H9 (cell line): ENCODE measurements at regions not wholly inside any gene's neighbourhood (a gene's known extent, or its start where the extent isn't known, plus 50 kb on each side); places are given as distances from the start of the nearest gene placed in this dataset.
A peak's percentile ranks its signal among the peaks of the same experiment; 100 is the strongest.

Experiments used
- DNase-seq: peaks from one replicate; pipeline ENCODE4 v3.0.0-alpha.2; 2017
- H2AFZ ChIP-seq: one replicate; pipeline ENCODE4 v1.6.1; 2013; ENCODE audit warnings: mild to moderate bottlenecking, low read length, control low read depth, moderate library complexity
- H2AK5ac ChIP-seq: 2 replicates; pipeline ENCODE4 v1.6.1; 2013; ENCODE audit warnings: low read length, control low read depth, mixed read lengths; ENCODE audit not compliant: insufficient read length
- H2BK120ac ChIP-seq: one replicate; pipeline ENCODE4 v1.6.1; 2013; ENCODE audit warnings: low read depth, mild to moderate bottlenecking, low read length, control low read depth, inconsistent platforms; ENCODE audit not compliant: poor library complexity, severe bottlenecking
- H2BK12ac ChIP-seq: 2 replicates; pipeline ENCODE4 v1.6.1; 2013; ENCODE audit warnings: low read length, control low read depth, mixed read lengths, low read depth; ENCODE audit not compliant: insufficient read length
- H2BK15ac ChIP-seq: 2 replicates; pipeline ENCODE4 v1.6.1; 2013; ENCODE audit warnings: low read depth, low read length, control low read depth
- H2BK20ac ChIP-seq: one replicate; pipeline ENCODE4 v1.6.1; 2013; ENCODE audit warnings: low read depth, mild to moderate bottlenecking, low read length, control low read depth, inconsistent platforms; ENCODE audit not compliant: poor library complexity, severe bottlenecking
- H2BK5ac ChIP-seq: 2 replicates; pipeline ENCODE4 v1.6.1; 2013; ENCODE audit warnings: low read length, control low read depth, mixed read lengths; ENCODE audit not compliant: insufficient read length
- H3K14ac ChIP-seq: 2 replicates; pipeline ENCODE4 v1.6.1; 2013; ENCODE audit warnings: low read length, control low read depth; ENCODE audit not compliant: insufficient read depth
- H3K18ac ChIP-seq: 2 replicates; pipeline ENCODE4 v1.6.1; 2013; ENCODE audit warnings: low read depth, mild to moderate bottlenecking, mixed read lengths, low read length, control low read depth; ENCODE audit not compliant: insufficient read length
- H3K23ac ChIP-seq: 2 replicates; pipeline ENCODE4 v1.6.1; 2013; ENCODE audit warnings: low read length, control low read depth, mixed read lengths, low read depth; ENCODE audit not compliant: insufficient read length
- H3K23me2 ChIP-seq: 2 replicates; pipeline ENCODE4 v1.6.1; 2013; ENCODE audit warnings: low read depth, mild to moderate bottlenecking, mixed read lengths, low read length, control low read depth; ENCODE audit not compliant: insufficient read length, poor library complexity, severe bottlenecking
- H3K27ac ChIP-seq: 2 replicates; pipeline ENCODE4 v1.5.1; 2013; ENCODE audit warnings: low read length, control low read depth, mixed read lengths, low read depth; ENCODE audit not compliant: insufficient read length
- H3K27me3 ChIP-seq: 2 replicates; pipeline ENCODE4 v1.6.1; 2013; ENCODE audit warnings: low read length, control low read depth, inconsistent platforms; ENCODE audit not compliant: insufficient read depth
- H3K4ac ChIP-seq: 2 replicates; pipeline ENCODE4 v1.6.1; 2013; ENCODE audit warnings: low read depth, mild to moderate bottlenecking, control low read depth, inconsistent platforms, low read length, moderate library complexity
- H3K4me1 ChIP-seq: 2 replicates; pipeline ENCODE4 v1.6.1; 2013; ENCODE audit warnings: low read length, control low read depth, inconsistent platforms; ENCODE audit not compliant: insufficient read depth
- H3K4me2 ChIP-seq: 2 replicates; pipeline ENCODE4 v1.6.1; 2013; ENCODE audit warnings: low read length, control low read depth, mixed read lengths; ENCODE audit not compliant: insufficient read length, insufficient read depth
- H3K56ac ChIP-seq: 2 replicates; pipeline ENCODE4 v1.6.1; 2013; ENCODE audit warnings: low read depth, mild to moderate bottlenecking, mixed read lengths, low read length, control low read depth; ENCODE audit not compliant: insufficient read length
- H3K79me1 ChIP-seq: 2 replicates; pipeline ENCODE4 v1.6.1; 2013; ENCODE audit warnings: low read depth, mild to moderate bottlenecking, moderate library complexity, low read length, control low read depth, inconsistent platforms; ENCODE audit not compliant: insufficient read depth, poor library complexity, severe bottlenecking
- H3K79me2 ChIP-seq: 2 replicates; pipeline ENCODE4 v1.6.1; 2013; ENCODE audit warnings: low read length, control low read depth, inconsistent platforms; ENCODE audit not compliant: insufficient read depth
- H3K9ac ChIP-seq: 2 replicates; pipeline ENCODE4 v1.6.1; 2013; ENCODE audit warnings: low read length, control low read depth, mixed read lengths; ENCODE audit not compliant: insufficient read length; ENCODE audit errors: extremely low read depth
- H3K9me3 ChIP-seq: one replicate; pipeline ENCODE4 v1.6.1; 2013; ENCODE audit warnings: low read depth, low read length, inconsistent platforms; ENCODE audit not compliant: control insufficient read depth
- H3T11ph ChIP-seq: one replicate; pipeline ENCODE4 v1.6.1; 2013; ENCODE audit warnings: mild to moderate bottlenecking, low read length, control low read depth, inconsistent platforms
- H4K20me1 ChIP-seq: one replicate; pipeline ENCODE4 v1.6.1; 2013; ENCODE audit not compliant: control insufficient read depth, insufficient read length, insufficient read depth
- H4K5ac ChIP-seq: 2 replicates; pipeline ENCODE4 v1.6.1; 2013; ENCODE audit warnings: low read depth, mild to moderate bottlenecking, mixed read lengths, low read length, control low read depth; ENCODE audit not compliant: insufficient read length
- H4K8ac ChIP-seq: replicated peaks from 2 replicates; pipeline ENCODE4 v1.6.1; 2013; ENCODE audit warnings: low read length, control low read depth, mixed read lengths, low read depth; ENCODE audit not compliant: insufficient read length
- H4K91ac ChIP-seq: 2 replicates; pipeline ENCODE4 v1.6.1; 2013; ENCODE audit warnings: low read depth, mild to moderate bottlenecking, moderate library complexity, mixed read lengths, low read length, control low read depth; ENCODE audit not compliant: insufficient read length
- H3K27ac Mint-ChIP-seq, 3 experiments: 2 replicates in 2 of 3; 3 replicates in 1 of 3; pipeline ENCODE4 v1.8.0; 2020 to 2021; ENCODE audit warnings: mixed read lengths in 3 of 3, mild to moderate bottlenecking in 1 of 3, moderate library complexity in 1 of 3
- H3K27me3 Mint-ChIP-seq: 2 replicates; pipeline ENCODE4 v1.8.0; 2021; ENCODE audit warnings: low read depth, mild to moderate bottlenecking, moderate library complexity, mixed read lengths
- H3K36me3 Mint-ChIP-seq, 3 experiments: 2 replicates in 2 of 3; 3 replicates in 1 of 3; pipeline ENCODE4 v1.8.0; 2020 to 2021; ENCODE audit warnings: low read depth in 3 of 3, mixed read lengths in 3 of 3; ENCODE audit not compliant: insufficient read depth in 1 of 3
- H3K4me1 Mint-ChIP-seq, 2 experiments: 2 replicates each; pipeline ENCODE4 v1.8.0; 2020; ENCODE audit warnings: mixed read lengths in 2 of 2
- H3K4me3 Mint-ChIP-seq, 2 experiments: 2 replicates in 1 of 2; 3 replicates in 1 of 2; pipeline ENCODE4 v1.8.0; 2020 to 2021; ENCODE audit warnings: mild to moderate bottlenecking in 2 of 2, mixed read lengths in 2 of 2, moderate library complexity in 1 of 2
- H3K9me3 Mint-ChIP-seq, 2 experiments: 2 replicates in 1 of 2; 3 replicates in 1 of 2; pipeline ENCODE4 v1.8.0; 2020; ENCODE audit warnings: mild to moderate bottlenecking in 2 of 2, mixed read lengths in 2 of 2, moderate library complexity in 1 of 2
- CTCF ChIP-seq: fragments of 200-600 bp; sonication (generic); conservative IDR thresholded peaks from 3 replicates; pipeline ENCODE4 v1.8.0; 2021; ENCODE audit warnings: antibody characterized with exemption, mild to moderate bottlenecking
- whole genome bisulfite sequencing: extraction: QIAGEN DNeasy Blood & Tissue Kit; methylation state at CpG from one replicate; pipeline ENCODE4 v1.1.7; 2013; ENCODE audit warnings: missing lambda C conversion rate, low lambda C conversion rate, mixed read lengths; ENCODE audit not compliant: insufficient read length; ENCODE audit errors: extremely low coverage; 5-methylcytosine and 5-hydroxymethylcytosine counted together

GRCh38 chr10:121171825-121172787 is 320.9 kb downstream of the WDR11 start:
- no peak overlapping the region for H3K4ac ChIP-seq
- no peaks in the 10 kb centered on the region for H4K20me1 ChIP-seq
- H2BK120ac ChIP-seq: no peak overlapping the region
- H3K4me2 ChIP-seq: no peak overlapping the region
- no peaks in the 10 kb centered on the region for H3K4me1 ChIP-seq
- H3K79me1 ChIP-seq: no peaks in the 10 kb centered on the region
- WGBS: no CpG with 5 or more reads among the region's 10 CpGs
- H3T11ph ChIP-seq: no peak overlapping the region
- no peak overlapping the region for H4K8ac ChIP-seq
- H3K27me3 Mint-ChIP-seq: no peaks in the 10 kb centered on the region
- H3K14ac ChIP-seq: no peak overlapping the region
- no peak overlapping the region for H2AFZ ChIP-seq
- H2BK5ac ChIP-seq: no peak overlapping the region
- no peak overlapping the region for H3K18ac ChIP-seq
- no peak overlapping the region for H2BK20ac ChIP-seq
- no peaks in the 10 kb centered on the region for H3K9me3 ChIP-seq
- peak overlapping the region in 1 of 3 experiments; percentile 70; a peak in 1 of 7 replicates for H3K27ac Mint-ChIP-seq
- no peaks in the 10 kb centered on the region for H3K23me2 ChIP-seq
- TF ChIP-seq CTCF: no peak
- peaks cover 2 to 3% of the 10 kb centered on the region in 2 experiments; a peak in 1 of 4 replicates for H3K4me1 Mint-ChIP-seq
- no peak overlapping the region for H3K4me3 Mint-ChIP-seq
- H3K79me2 ChIP-seq: no peaks in the 10 kb centered on the region
- no peaks in the 10 kb centered on the region for H3K9me3 Mint-ChIP-seq
- no peaks in the 10 kb centered on the region for H3K36me3 Mint-ChIP-seq
- no peak overlapping the region for H4K91ac ChIP-seq
- no peak overlapping the region for H3K27ac ChIP-seq
- H3K9ac ChIP-seq: no peak overlapping the region
- no peak for DNase-seq
- no peak overlapping the region for H4K5ac ChIP-seq
- H2BK15ac ChIP-seq: no peak overlapping the region
- H3K56ac ChIP-seq: no peak overlapping the region
- no peak overlapping the region for H2AK5ac ChIP-seq
- no peak overlapping the region for H3K23ac ChIP-seq
- no peaks in the 10 kb centered on the region for H3K27me3 ChIP-seq
- H2BK12ac ChIP-seq: no peak overlapping the region
